ENCODE measurements at regions not wholly inside any gene's neighbourhood (a gene's known extent, or its start where the extent isn't known, plus 50 kb on each side); places are given as distances from the start of the nearest gene placed in this dataset.

DNA sequence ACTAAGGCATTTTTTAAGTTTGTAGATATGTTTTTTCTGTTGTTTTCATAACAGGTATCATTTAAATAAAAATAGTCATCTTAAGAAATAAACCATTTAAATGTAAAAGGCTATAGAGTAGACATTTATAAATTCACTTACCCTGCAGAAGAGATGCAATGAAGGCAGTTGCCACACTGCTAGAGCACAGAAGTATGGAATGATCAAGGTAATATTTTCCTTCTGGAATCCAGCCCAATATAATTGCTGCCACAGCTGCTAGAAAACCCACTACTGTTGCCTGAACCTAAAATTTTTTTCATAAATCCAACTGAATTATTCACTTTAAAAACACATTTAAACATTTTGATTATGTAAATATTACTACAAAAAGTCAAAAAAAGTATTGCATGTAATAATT is 69.2 kb downstream of the SLC41A2 start:
- H3K36me3 ChIP-seq (ENCODE audit: control insufficient read depth in 4 of 4, insufficient read depth in 3 of 4, low read depth in 1 of 4, low read length in 3 of 4): peaks cover 1 to 11% (median 3%) of the 10 kb centered on the region in 4 donors
- H3K27me3 ChIP-seq (ENCODE audit: control insufficient read depth in 4 of 4, insufficient read depth in 4 of 4, low read length in 3 of 4): no peaks in the 10 kb centered on the region
- no peak overlapping the region for H3K27ac ChIP-seq (ENCODE audit: low read depth in 1 of 2, low read length in 2 of 2)
- H3K9me3 ChIP-seq (ENCODE audit: control insufficient read depth in 4 of 4, low read length in 3 of 4): no peaks in the 10 kb centered on the region
- no peak for DNase-seq (ENCODE audit: low spot score)
- no peak overlapping the region for H3K4me3 ChIP-seq (ENCODE audit: low read depth in 1 of 3, low read length in 3 of 3)
- H3K9ac ChIP-seq (ENCODE audit: low read depth in 1 of 2, low read length in 2 of 2): no peak overlapping the region
- H3K4me1 ChIP-seq (ENCODE audit: control insufficient read depth in 4 of 4, insufficient read depth in 4 of 4, low read length in 3 of 4): peaks cover 0 to 15% (median 9%) of the 10 kb centered on the region in 4 donors
- no peak for TF ChIP-seq JUND (IDR thresholded peaks at IDR 0.05)
- TF ChIP-seq FOXA1 (IDR thresholded peaks at IDR 0.05): no peak
- TF ChIP-seq FOXA2 (IDR thresholded peaks at IDR 0.05): no peak
- TF ChIP-seq HNF4G (IDR thresholded peaks at IDR 0.05): no peak
- no peak for TF ChIP-seq YY1 (IDR thresholded peaks at IDR 0.05)
- TF ChIP-seq CTCF (IDR thresholded peaks at IDR 0.05; ENCODE audit: low read depth, low read length, missing input control): no peak
- TF ChIP-seq HNF4A (conservative IDR thresholded peaks at IDR 0.05): no peak
- no peak for TF ChIP-seq GABPA (IDR thresholded peaks at IDR 0.05 in 1 of 2, conservative IDR thresholded peaks at IDR 0.05 in 1 of 2)
- no peak for TF ChIP-seq RXRA (IDR thresholded peaks at IDR 0.05)
- no peak for TF ChIP-seq SP1 (IDR thresholded peaks at IDR 0.05)
- TF ChIP-seq, protein P1, sequence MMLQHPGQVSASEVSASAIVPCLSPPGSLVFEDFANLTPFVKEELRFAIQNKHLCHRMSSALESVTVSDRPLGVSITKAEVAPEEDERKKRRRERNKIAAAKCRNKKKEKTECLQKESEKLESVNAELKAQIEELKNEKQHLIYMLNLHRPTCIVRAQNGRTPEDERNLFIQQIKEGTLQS (IDR thresholded peaks at IDR 0.05): no peak
- TF ChIP-seq, protein P2, sequence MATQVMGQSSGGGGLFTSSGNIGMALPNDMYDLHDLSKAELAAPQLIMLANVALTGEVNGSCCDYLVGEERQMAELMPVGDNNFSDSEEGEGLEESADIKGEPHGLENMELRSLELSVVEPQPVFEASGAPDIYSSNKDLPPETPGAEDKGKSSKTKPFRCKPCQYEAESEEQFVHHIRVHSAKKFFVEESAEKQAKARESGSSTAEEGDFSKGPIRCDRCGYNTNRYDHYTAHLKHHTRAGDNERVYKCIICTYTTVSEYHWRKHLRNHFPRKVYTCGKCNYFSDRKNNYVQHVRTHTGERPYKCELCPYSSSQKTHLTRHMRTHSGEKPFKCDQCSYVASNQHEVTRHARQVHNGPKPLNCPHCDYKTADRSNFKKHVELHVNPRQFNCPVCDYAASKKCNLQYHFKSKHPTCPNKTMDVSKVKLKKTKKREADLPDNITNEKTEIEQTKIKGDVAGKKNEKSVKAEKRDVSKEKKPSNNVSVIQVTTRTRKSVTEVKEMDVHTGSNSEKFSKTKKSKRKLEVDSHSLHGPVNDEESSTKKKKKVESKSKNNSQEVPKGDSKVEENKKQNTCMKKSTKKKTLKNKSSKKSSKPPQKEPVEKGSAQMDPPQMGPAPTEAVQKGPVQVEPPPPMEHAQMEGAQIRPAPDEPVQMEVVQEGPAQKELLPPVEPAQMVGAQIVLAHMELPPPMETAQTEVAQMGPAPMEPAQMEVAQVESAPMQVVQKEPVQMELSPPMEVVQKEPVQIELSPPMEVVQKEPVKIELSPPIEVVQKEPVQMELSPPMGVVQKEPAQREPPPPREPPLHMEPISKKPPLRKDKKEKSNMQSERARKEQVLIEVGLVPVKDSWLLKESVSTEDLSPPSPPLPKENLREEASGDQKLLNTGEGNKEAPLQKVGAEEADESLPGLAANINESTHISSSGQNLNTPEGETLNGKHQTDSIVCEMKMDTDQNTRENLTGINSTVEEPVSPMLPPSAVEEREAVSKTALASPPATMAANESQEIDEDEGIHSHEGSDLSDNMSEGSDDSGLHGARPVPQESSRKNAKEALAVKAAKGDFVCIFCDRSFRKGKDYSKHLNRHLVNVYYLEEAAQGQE (IDR thresholded peaks at IDR 0.05): no peak
- no peak for TF ChIP-seq MAX (IDR thresholded peaks at IDR 0.05)
- no peak for TF ChIP-seq ZBTB33 (IDR thresholded peaks at IDR 0.05)
- no peak for TF ChIP-seq RAD21 (IDR thresholded peaks at IDR 0.05)
- no peak for TF ChIP-seq NR2F2 (IDR thresholded peaks at IDR 0.05)

DNA sequence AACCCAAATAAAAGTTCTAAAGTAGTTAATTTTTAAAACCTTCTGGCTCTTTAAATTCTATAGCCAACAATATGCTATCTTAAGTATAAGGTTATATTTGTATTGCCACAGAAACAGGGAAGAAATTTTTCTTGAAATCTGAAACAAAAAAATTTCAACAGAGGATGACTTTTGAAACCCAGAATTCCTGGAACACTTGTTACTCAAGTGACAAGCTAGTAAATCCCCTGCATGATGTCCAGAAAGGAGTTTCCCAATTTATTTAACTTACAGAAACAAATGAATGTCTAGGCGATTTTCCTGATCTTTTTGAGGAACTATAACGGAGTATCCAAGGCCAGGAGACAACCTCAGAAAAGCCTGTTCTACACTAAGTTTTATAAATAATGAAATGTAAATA is 69.6 kb downstream of the SLC41A2 start:
- H3K36me3 ChIP-seq (ENCODE audit: control insufficient read depth in 4 of 4, insufficient read depth in 3 of 4, low read depth in 1 of 4, low read length in 3 of 4): peaks cover 1 to 11% (median 3%) of the 10 kb centered on the region in 4 donors
- no peak for DNase-seq (ENCODE audit: low spot score)
- H3K27me3 ChIP-seq (ENCODE audit: control insufficient read depth in 4 of 4, insufficient read depth in 4 of 4, low read length in 3 of 4): no peaks in the 10 kb centered on the region
- no peak for TF ChIP-seq ZBTB33 (IDR thresholded peaks at IDR 0.05)
- peak; percentile 22 to 28 for TF ChIP-seq HNF4A (conservative IDR thresholded peaks at IDR 0.05)
- H3K27ac ChIP-seq (ENCODE audit: low read depth in 1 of 2, low read length in 2 of 2): no peak overlapping the region
- H3K4me1 ChIP-seq (ENCODE audit: control insufficient read depth in 4 of 4, insufficient read depth in 4 of 4, low read length in 3 of 4): peaks cover 0 to 11% (median 9%) of the 10 kb centered on the region in 4 donors
- no peak overlapping the region for H3K4me3 ChIP-seq (ENCODE audit: low read depth in 1 of 3, low read length in 3 of 3)
- WGBS: 43% methylated on average over 2 of the region's 2 CpGs
- no peaks in the 10 kb centered on the region for H3K9me3 ChIP-seq (ENCODE audit: control insufficient read depth in 4 of 4, low read length in 3 of 4)
- H3K9ac ChIP-seq (ENCODE audit: low read depth in 1 of 2, low read length in 2 of 2): no peak overlapping the region

Data from liver (tissue), 8 donors.